ENCODE measurements at regions not wholly inside any gene's neighbourhood (a gene's known extent, or its start where the extent isn't known, plus 50 kb on each side); places are given as distances from the start of the nearest gene placed in this dataset.

DNA sequence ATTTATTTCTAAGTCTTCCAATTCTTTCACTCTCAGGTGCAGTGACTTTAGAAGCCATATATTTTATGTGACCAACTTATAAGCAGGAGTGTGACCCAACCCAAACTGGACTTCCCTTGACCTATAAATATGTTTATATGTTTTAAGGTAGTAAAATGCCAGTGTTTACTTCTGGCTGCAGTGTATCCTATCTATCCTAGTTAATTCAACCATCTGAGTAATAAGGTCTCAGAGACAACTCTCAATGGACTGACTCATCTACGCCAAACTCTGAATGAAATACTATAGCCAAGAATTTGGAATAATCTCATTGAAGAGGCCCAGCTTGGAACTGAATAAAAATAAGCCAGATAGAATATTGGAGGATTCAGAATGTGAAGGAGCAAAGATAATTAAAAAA lies 544.5 kb upstream of the SORCS1 start:
- Histone ChIP-seq H3K27ac (no peak overlapping the region), H3K4me3 (no peak overlapping the region), H3K4me2 (no peak overlapping the region), H3K9me3 (peaks cover 5% of the 10 kb centered on the region; the same call in 1 of the 3 replicates), H3K4me1 (no peaks in the 10 kb centered on the region)
- TF ChIP-seq, protein P1, sequence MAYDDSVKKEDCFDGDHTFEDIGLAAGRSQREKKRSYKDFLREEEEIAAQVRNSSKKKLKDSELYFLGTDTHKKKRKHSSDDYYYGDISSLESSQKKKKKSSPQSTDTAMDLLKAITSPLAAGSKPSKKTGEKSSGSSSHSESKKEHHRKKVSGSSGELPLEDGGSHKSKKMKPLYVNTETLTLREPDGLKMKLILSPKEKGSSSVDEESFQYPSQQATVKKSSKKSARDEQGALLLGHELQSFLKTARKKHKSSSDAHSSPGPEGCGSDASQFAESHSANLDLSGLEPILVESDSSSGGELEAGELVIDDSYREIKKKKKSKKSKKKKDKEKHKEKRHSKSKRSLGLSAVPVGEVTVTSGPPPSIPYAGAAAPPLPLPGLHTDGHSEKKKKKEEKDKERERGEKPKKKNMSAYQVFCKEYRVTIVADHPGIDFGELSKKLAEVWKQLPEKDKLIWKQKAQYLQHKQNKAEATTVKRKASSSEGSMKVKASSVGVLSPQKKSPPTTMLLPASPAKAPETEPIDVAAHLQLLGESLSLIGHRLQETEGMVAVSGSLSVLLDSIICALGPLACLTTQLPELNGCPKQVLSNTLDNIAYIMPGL (CRISPR knock-in tag; IDR thresholded peaks at IDR 0.05; ENCODE audit: borderline replicate concordance), result no peak
- TF ChIP-seq CBX2 (IDR thresholded peaks at IDR 0.05; ENCODE audit: borderline replicate concordance, low read depth) (no peak), NR3C1 (IDR thresholded peaks at IDR 0.05) (no peak), HDAC2 (IDR thresholded peaks at IDR 0.05) (no peak), ZC3H11A (IDR thresholded peaks at IDR 0.05) (no peak), ESRRA (IDR thresholded peaks at IDR 0.05; ENCODE audit: borderline replicate concordance, low read length) (no peak), CBX8 (IDR thresholded peaks at IDR 0.05) (no peak)
- TF ChIP-seq, protein P2, sequence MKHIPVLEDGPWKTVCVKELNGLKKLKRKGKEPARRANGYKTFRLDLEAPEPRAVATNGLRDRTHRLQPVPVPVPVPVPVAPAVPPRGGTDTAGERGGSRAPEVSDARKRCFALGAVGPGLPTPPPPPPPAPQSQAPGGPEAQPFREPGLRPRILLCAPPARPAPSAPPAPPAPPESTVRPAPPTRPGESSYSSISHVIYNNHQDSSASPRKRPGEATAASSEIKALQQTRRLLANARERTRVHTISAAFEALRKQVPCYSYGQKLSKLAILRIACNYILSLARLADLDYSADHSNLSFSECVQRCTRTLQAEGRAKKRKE (CRISPR knock-in tag; IDR thresholded peaks at IDR 0.05; ENCODE audit: low read depth), result no peak
- DNase-seq (ENCODE audit: low read depth in 1 of 2, low spot score in 1 of 2) (no peak), ATAC-seq (no peak), FAIRE-seq (no peak)
- ChIA-PET POLR2A (no interaction called here), CTCF (no interaction called here)
- WGBS (ENCODE audit: missing lambda C conversion rate), result 9% methylated on average over 1 of the region's 1 CpG

DNA sequence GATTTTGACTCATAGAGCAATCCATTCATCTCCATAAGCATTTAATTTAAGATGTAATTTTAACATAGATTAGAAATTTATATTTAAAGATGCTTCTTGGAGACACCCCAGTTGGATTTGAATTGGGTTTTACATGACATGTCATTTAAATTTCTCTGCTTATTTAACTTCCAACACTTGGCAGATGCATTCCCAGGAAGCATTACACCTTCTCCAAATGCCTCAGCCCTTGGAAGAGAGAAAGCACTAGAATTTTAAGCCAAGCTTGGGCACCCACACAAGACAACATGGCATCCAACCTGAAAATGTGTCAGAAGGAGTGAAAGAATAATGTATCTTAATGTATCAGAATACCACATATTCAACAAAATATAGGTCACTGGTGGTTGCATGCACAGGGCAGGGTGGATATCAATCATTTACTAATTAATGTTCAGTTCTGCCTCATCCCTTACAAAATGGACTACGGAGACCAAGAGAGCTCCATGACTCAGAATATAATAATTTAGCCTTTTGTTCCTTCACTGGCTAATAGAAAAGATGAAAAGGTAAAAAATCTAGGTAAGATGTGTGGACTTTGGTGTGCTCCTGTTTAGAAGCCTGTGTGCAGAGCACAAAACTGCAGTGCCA lies 541.7 kb upstream of the SORCS1 start:
- H3K27ac ChIP-seq, result no peak overlapping the region
- H3K4me2 ChIP-seq, result no peak overlapping the region
- TF ChIP-seq POLR2AphosphoS2 (conservative IDR thresholded peaks at IDR 0.05; ENCODE audit: low read length) (no peak), NR3C1 (IDR thresholded peaks at IDR 0.05) (no peak), ZFP36 (IDR thresholded peaks at IDR 0.05; ENCODE audit: borderline replicate concordance, partially characterized antibody) (no peak), RFX5 (IDR thresholded peaks at IDR 0.05) (no peak), RAD21 (conservative IDR thresholded peaks at IDR 0.05 in 1 of 2, IDR thresholded peaks at IDR 0.05 in 1 of 2) (no peak)
- ATAC-seq (no peak), FAIRE-seq (no peak), DNase-seq (ENCODE audit: low read depth in 1 of 2, low spot score in 1 of 2) (no peak)
- CTCF ChIA-PET, result no interaction called here
- WGBS (ENCODE audit: missing lambda C conversion rate), result 6% methylated on average over 1 of the region's 1 CpG
- H3K4me1 ChIP-seq, result no peaks in the 10 kb centered on the region
- no peak overlapping the region for H3K4me3 ChIP-seq
- POLR2A ChIA-PET, result no interaction called here
- H3K9me3 ChIP-seq, result peaks cover 5% of the 10 kb centered on the region; the same call in 1 of the 3 replicates

DNA sequence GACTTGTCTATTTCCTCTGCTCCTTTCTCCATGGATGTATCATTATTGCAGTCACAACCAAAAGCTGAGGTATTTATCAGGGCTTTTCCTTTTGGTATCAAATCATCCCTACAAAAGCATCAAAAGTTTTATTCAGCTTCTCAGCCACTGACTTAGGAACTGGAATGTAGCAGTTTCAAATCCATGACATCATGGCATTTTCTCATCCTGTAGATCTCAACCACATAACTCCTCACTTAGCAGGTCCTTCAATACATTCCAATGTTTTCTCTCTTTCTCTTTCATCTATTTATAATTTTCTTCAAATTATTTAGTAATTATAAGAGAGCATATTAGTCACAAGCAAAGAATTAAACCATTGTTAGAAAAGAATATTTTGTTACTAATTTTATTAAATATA lies 537.4 kb upstream of the SORCS1 start:
- POLR2A ChIA-PET, result no interaction called here
- no peak overlapping the region for H3K4me3 ChIP-seq
- CTCF ChIA-PET, result no interaction called here
- no peak overlapping the region for H3K4me2 ChIP-seq
- ATAC-seq (no peak), DNase-seq (ENCODE audit: low read depth in 1 of 2, low spot score in 1 of 2) (no peak), FAIRE-seq (no peak)
- peaks cover 2% of the 10 kb centered on the region; the same call in 1 of the 3 replicates for H3K9me3 ChIP-seq
- H3K4me1 ChIP-seq, result no peaks in the 10 kb centered on the region
- TF ChIP-seq JUNB (IDR thresholded peaks at IDR 0.05) (no peak), GATA3 (IDR thresholded peaks at IDR 0.05; ENCODE audit: borderline replicate concordance) (no peak), RCOR1 (IDR thresholded peaks at IDR 0.05; ENCODE audit: low read depth, low read length) (no peak), EHMT2 (IDR thresholded peaks at IDR 0.05; ENCODE audit: low read depth) (no peak), RAD21 (conservative IDR thresholded peaks at IDR 0.05 in 1 of 2, IDR thresholded peaks at IDR 0.05 in 1 of 2) (no peak), MAZ (IDR thresholded peaks at IDR 0.05; ENCODE audit: borderline replicate concordance, low read depth, low read length) (no peak), NFE2L2 (conservative IDR thresholded peaks at IDR 0.05; ENCODE audit: low read length) (no peak), KDM1A (IDR thresholded peaks at IDR 0.05; ENCODE audit: low read depth) (no peak), FOSL2 (IDR thresholded peaks at IDR 0.05) (no peak), FOSL2 (CRISPR knock-in tag; IDR thresholded peaks at IDR 0.05) (no peak), MYC (IDR thresholded peaks at IDR 0.05; ENCODE audit: borderline replicate concordance, low read length) (no peak), NR3C1 (IDR thresholded peaks at IDR 0.05) (no peak), ZNF302 (CRISPR knock-in tag; IDR thresholded peaks at IDR 0.05) (no peak)
- TF ChIP-seq, protein P3, sequence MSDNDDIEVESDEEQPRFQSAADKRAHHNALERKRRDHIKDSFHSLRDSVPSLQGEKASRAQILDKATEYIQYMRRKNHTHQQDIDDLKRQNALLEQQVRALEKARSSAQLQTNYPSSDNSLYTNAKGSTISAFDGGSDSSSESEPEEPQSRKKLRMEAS (IDR thresholded peaks at IDR 0.05), result no peak
- TF ChIP-seq, protein P4, sequence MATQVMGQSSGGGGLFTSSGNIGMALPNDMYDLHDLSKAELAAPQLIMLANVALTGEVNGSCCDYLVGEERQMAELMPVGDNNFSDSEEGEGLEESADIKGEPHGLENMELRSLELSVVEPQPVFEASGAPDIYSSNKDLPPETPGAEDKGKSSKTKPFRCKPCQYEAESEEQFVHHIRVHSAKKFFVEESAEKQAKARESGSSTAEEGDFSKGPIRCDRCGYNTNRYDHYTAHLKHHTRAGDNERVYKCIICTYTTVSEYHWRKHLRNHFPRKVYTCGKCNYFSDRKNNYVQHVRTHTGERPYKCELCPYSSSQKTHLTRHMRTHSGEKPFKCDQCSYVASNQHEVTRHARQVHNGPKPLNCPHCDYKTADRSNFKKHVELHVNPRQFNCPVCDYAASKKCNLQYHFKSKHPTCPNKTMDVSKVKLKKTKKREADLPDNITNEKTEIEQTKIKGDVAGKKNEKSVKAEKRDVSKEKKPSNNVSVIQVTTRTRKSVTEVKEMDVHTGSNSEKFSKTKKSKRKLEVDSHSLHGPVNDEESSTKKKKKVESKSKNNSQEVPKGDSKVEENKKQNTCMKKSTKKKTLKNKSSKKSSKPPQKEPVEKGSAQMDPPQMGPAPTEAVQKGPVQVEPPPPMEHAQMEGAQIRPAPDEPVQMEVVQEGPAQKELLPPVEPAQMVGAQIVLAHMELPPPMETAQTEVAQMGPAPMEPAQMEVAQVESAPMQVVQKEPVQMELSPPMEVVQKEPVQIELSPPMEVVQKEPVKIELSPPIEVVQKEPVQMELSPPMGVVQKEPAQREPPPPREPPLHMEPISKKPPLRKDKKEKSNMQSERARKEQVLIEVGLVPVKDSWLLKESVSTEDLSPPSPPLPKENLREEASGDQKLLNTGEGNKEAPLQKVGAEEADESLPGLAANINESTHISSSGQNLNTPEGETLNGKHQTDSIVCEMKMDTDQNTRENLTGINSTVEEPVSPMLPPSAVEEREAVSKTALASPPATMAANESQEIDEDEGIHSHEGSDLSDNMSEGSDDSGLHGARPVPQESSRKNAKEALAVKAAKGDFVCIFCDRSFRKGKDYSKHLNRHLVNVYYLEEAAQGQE (IDR thresholded peaks at IDR 0.05), result no peak
- TF ChIP-seq, protein P5, sequence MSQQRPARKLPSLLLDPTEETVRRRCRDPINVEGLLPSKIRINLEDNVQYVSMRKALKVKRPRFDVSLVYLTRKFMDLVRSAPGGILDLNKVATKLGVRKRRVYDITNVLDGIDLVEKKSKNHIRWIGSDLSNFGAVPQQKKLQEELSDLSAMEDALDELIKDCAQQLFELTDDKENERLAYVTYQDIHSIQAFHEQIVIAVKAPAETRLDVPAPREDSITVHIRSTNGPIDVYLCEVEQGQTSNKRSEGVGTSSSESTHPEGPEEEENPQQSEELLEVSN (IDR thresholded peaks at IDR 0.05; ENCODE audit: borderline replicate concordance, low read depth), result no peak
- TF ChIP-seq, protein P6, sequence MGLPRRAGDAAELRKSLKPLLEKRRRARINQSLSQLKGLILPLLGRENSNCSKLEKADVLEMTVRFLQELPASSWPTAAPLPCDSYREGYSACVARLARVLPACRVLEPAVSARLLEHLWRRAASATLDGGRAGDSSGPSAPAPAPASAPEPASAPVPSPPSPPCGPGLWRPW (IDR thresholded peaks at IDR 0.05), result no peak
- no peak overlapping the region for H3K27ac ChIP-seq
